HUES6 (cell line): ENCODE measurements at regions not wholly inside any gene's neighbourhood (a gene's known extent, or its start where the extent isn't known, plus 50 kb on each side); places are given as distances from the start of the nearest gene placed in this dataset.

ENCODE experiments used
- H3K27ac ChIP-seq: 2 replicates; pipeline ENCODE4 v1.7.0; 2013; ENCODE audit warnings: low read depth, mild to moderate bottlenecking, low read length, inconsistent platforms
- H3K27me3 ChIP-seq: 2 replicates; pipeline ENCODE4 v1.6.1; 2013; ENCODE audit warnings: low read length; ENCODE audit not compliant: control insufficient read depth, insufficient read depth
- H3K36me3 ChIP-seq: 2 replicates; pipeline ENCODE4 v1.6.1; 2013; ENCODE audit warnings: low read length; ENCODE audit not compliant: control insufficient read depth, insufficient read depth
- H3K4me1 ChIP-seq: 2 replicates; pipeline ENCODE4 v1.6.1; 2013; ENCODE audit warnings: low read length; ENCODE audit not compliant: control insufficient read depth, insufficient read depth
- H3K4me3 ChIP-seq: 2 replicates; pipeline ENCODE4 v1.5.1; 2013; ENCODE audit warnings: low read depth, low read length
- H3K9ac ChIP-seq: one replicate; pipeline ENCODE4 v1.6.1; 2013; ENCODE audit warnings: mild to moderate bottlenecking, low read length
- H3K9me3 ChIP-seq: 2 replicates; pipeline ENCODE4 v1.6.1; 2013; ENCODE audit warnings: low read depth, low read length; ENCODE audit not compliant: control insufficient read depth, insufficient read depth

DNA sequence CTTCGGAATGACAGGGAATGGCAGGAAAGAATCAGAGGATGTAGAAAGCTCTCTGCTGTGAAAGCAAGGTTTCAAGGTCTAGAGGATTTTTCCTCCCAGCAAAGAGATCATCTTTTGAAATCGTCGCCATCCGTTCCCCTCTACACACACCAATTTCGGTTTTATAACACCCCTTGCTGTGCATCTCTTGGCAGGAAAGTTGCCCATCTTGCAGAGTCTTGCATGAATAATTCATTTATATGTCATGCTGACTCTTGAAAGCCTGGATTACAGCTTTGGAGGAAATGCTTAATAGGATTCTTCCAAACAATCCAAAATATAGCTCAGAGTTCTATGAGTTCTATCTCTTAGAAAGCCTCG lies 262.7 kb downstream of the CHL1 start:
- no peaks in the 10 kb centered on the region for H3K9me3 ChIP-seq
- H3K4me3 ChIP-seq: no peak overlapping the region
- no peaks in the 10 kb centered on the region for H3K36me3 ChIP-seq
- no peak overlapping the region for H3K27ac ChIP-seq
- no peaks in the 10 kb centered on the region for H3K27me3 ChIP-seq
- peaks cover 11% of the 10 kb centered on the region; the same call in 1 of the 2 replicates for H3K4me1 ChIP-seq
- H3K9ac ChIP-seq: no peak overlapping the region

DNA sequence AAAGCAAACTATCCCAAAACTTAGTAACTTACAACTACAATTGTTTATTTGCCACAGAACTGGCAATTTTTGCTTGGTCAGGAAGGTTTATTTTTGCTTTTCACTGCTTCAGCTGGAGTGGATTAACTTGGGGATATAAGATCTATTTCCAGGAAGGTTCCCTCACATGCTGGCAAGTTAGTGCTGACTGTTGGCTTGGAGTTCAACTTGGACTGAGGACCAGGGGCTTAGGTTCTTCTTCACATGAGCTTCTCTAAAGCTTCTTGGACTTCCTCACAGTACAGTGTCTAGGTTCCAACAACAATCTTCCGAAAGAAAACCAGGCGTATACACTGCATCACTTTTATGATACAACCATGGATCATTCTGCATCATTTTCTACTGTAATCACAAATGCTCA lies 264.4 kb downstream of the CHL1 start:
- peaks cover 11% of the 10 kb centered on the region; the same call in 1 of the 2 replicates for H3K4me1 ChIP-seq

DNA sequence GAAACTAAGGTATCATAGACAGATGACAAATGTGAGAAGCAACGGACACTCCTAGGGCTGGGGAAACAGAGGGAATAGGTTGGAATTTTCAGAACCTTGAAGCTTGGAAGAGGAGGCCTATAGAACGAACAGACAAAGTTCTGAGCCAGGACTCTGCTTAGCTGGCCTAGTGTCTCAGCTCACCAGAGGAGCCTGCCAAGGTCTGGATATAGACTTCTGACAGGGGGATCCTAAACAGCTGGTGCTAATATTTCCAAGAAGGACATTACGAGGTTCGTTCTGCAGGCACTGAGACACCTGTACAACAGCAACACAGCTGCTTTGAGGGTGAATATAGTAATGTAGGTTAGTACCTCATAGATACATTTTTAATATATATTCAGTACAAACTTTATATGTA lies 266.3 kb downstream of the CHL1 start:
- Histone ChIP-seq H3K9ac (no peak overlapping the region), H3K4me3 (no peak overlapping the region), H3K36me3 (no peaks in the 10 kb centered on the region), H3K27me3 (no peaks in the 10 kb centered on the region), H3K27ac (no peak overlapping the region), H3K9me3 (no peaks in the 10 kb centered on the region), H3K4me1 (peaks cover 11% of the 10 kb centered on the region; the same call in 1 of the 2 replicates)

More for the DNA sequence above, 264.4 kb downstream of the CHL1 start:
- Histone ChIP-seq H3K4me3 (no peak overlapping the region), H3K36me3 (no peaks in the 10 kb centered on the region), H3K27ac (no peak overlapping the region), H3K9me3 (no peaks in the 10 kb centered on the region), H3K27me3 (no peaks in the 10 kb centered on the region), H3K9ac (no peak overlapping the region)

DNA sequence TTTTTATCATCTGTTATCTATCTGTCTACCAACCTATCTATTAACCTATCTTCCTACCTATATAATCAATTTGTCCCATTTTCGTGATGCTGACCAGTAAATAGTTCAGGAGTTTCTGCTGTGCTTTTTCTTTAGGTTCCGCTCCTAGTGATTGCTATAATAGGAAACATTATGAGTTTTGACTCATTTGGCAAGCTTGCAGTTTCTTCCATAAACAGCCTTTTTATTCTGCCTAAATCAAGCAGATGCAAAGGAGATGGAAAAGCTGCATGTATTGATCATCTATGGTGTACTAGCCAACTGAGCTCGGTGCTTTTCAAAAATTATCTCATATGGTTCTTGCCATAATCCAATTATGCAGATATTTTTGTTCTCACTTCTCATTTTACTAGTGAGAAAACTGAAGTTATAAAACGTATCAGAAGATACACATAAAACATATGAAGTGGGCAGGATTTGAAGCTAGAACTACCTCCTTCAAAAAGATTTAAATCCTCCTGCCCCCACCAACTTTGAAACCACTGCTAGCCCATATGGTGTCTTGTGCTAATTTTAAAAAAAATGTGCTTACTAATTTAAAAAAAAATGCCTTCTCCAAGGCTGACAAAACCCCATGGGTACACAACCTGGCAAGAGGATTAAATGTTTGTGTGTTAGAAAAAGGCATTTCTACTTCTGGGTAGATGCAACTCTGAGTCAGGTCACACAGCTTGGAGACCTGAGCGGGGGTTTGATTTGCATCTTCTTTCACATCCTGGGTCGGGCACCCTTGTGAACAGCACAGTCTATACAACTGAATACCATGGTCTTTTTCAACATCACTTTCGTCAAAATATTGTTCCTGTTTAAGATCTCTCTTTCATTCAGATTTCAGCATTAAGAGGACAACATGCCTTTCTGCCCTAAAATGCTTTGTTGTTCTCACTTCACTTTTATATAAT lies 267.0 kb downstream of the CHL1 start:
- no peak overlapping the region for H3K4me3 ChIP-seq
- H3K9me3 ChIP-seq: no peaks in the 10 kb centered on the region
- H3K36me3 ChIP-seq: no peaks in the 10 kb centered on the region
- no peaks in the 10 kb centered on the region for H3K27me3 ChIP-seq
- H3K9ac ChIP-seq: no peak overlapping the region
- H3K4me1 ChIP-seq: peaks cover 11% of the 10 kb centered on the region; the same call in 1 of the 2 replicates
- no peak overlapping the region for H3K27ac ChIP-seq

DNA sequence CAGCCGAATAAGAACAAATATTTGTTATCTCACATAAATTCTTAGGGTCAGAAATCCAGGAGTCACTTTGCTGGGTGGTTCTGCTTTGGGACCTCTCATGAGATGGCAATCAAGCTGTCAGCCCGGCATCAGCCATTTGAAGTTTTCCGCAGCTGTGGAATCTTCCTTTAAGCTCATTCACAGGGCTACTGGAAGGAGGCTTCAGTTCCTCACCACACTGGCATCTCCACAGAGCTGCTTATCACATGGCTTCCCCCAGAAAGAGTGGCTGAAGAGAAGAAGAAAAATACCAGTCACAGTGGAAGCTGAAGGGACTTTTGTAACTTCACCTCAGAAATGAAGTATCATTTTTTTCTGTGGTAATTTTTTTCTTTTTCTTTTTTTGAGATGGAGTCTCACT lies 267.7 kb downstream of the CHL1 start:
- H3K27me3 ChIP-seq: no peaks in the 10 kb centered on the region
- no peaks in the 10 kb centered on the region for H3K36me3 ChIP-seq
- H3K27ac ChIP-seq: no peak overlapping the region
- peaks cover 4% of the 10 kb centered on the region; the same call in 1 of the 2 replicates for H3K4me1 ChIP-seq
- H3K4me3 ChIP-seq: no peak overlapping the region
- no peaks in the 10 kb centered on the region for H3K9me3 ChIP-seq
- no peak overlapping the region for H3K9ac ChIP-seq

DNA sequence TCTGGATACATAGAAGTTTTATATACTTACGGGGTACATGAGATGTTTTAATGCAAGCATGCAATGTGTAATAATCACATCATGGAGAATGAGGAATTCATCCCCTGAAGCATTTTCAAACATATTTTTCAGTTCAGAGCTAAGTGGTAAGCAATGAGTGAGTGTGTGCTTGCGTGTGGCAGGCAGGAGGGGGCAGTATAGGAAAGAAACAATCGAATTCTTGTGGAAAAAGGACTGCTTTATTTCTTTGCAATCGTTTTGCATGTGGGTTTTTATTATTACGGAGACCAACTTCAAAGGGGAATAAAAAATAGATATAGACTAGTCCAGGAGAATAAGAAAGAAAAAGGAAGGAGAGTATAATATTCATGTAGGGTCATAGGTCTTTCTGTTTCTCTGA lies 271.6 kb downstream of the CHL1 start:
- Histone ChIP-seq H3K9ac (no peak overlapping the region), H3K27ac (no peak overlapping the region), H3K4me1 (no peaks in the 10 kb centered on the region), H3K36me3 (no peaks in the 10 kb centered on the region), H3K9me3 (peaks cover 13% of the 10 kb centered on the region), H3K4me3 (no peak overlapping the region), H3K27me3 (no peaks in the 10 kb centered on the region)

DNA sequence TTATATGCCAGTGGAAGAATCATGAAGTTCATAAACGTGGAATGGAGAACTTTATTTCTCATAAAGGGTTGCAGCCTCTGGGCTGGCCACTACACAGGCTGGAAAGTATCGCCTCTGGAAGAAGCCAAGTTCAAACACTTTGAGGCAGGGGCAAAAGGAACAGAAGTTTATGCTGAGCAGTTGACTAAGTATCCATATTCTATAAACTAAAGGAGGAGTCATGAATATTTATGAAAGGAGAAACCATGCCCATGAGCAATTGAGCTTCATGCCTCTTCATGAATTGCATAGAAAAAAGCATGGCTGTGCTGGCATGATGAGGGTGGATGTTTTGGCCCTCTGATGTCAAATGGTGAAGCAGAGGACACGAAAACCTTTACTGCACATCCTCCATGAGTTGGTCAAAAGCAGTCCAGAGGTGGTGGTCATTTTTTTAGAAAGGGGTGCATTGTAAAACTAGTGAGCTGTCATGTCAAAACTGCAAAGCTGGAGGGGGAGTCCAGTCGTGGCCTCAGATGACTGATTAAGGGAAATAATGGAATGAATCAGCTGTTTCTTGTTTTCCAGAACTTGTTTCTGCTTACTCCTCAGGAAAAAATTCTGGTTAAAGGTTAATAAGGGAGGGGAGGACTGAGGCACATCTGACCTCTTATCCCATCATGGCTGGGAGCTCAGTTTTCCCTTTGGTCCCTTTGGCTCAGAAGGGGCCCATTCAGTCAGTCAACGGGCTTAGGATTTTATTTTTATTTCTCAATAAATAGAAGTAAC lies 276.7 kb downstream of the CHL1 start:
- Histone ChIP-seq H3K9me3 (peaks cover 15% of the 10 kb centered on the region), H3K4me1 (no peaks in the 10 kb centered on the region), H3K27ac (no peak overlapping the region)

DNA sequence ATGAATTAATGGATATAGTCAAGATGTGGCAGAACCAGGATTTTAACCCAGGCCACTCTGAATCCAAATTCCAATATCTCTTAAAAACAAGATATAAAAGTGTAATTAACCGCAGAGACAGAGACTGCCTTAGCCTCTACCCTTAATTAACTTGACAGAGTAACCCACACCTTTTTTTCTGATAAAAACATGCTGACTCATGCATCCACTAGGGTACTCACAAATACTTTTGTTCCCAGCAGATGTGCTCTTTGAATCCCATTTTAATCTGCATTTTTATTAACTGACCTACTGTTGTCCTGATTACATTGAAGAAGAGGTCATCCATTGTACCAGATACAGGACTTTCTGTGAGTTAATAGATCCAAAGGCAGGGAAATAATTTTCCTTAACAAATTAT lies 278.3 kb downstream of the CHL1 start:
- no peak overlapping the region for H3K27ac ChIP-seq
- no peaks in the 10 kb centered on the region for H3K27me3 ChIP-seq
- H3K9me3 ChIP-seq: peaks cover 15% of the 10 kb centered on the region
- H3K36me3 ChIP-seq: no peaks in the 10 kb centered on the region
- H3K4me3 ChIP-seq: no peak overlapping the region
- no peaks in the 10 kb centered on the region for H3K4me1 ChIP-seq
- no peak overlapping the region for H3K9ac ChIP-seq

More for the DNA sequence above, 276.7 kb downstream of the CHL1 start:
- H3K9ac ChIP-seq: no peak overlapping the region
- H3K4me3 ChIP-seq: no peak overlapping the region
- H3K27me3 ChIP-seq: no peaks in the 10 kb centered on the region
- H3K36me3 ChIP-seq: no peaks in the 10 kb centered on the region

DNA sequence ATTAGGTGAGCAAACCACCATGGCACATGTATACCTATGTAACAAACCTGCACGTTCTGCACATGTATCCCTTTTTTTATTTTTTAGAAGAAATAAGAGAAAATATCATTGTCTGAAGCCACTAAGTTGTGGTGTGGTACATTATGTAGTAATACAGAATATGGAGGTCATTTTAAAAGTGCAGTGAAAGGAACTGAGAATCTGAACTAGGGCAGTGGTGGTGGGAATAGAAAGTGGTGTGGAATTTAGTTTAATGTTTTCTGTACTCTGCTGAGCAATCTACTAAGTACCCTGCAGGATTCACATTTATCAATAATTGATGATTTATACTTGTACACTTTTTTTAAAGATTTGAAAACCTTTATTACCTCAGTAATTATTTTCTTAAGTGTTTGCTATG lies 283.5 kb downstream of the CHL1 start:
- Histone ChIP-seq H3K4me1 (no peaks in the 10 kb centered on the region), H3K4me3 (no peak overlapping the region), H3K9ac (no peak overlapping the region), H3K27ac (no peak overlapping the region), H3K36me3 (no peaks in the 10 kb centered on the region), H3K9me3 (0 out of 2 replicates have a peak, but pooled peaks cover 2% of the 10 kb centered on the region), H3K27me3 (no peaks in the 10 kb centered on the region)

DNA sequence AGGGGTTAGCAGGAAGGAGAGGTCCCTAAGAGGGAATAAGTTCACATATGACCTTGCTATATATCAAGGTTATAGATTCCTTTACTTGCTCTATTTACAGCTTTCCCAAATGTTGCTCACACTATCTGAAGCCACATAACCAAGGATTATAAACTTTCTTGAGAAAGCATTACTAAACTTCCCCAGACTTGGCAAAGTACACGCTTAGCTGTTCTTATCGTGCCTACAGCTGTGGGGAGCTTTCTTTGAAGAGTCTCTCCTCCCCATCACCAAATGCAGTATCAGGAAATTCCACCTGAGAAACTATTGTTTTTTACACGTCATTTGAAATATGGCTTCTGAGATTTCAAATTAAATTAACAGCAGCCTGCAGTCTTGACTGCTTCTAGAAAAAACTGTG lies 284.5 kb downstream of the CHL1 start:
- Histone ChIP-seq H3K27me3 (no peaks in the 10 kb centered on the region), H3K9ac (no peak overlapping the region), H3K27ac (no peak overlapping the region), H3K4me3 (no peak overlapping the region), H3K4me1 (peaks cover under 1% of the 10 kb centered on the region; the same call in 1 of the 2 replicates), H3K36me3 (no peaks in the 10 kb centered on the region), H3K9me3 (0 out of 2 replicates have a peak, but pooled peaks cover 2% of the 10 kb centered on the region)

DNA sequence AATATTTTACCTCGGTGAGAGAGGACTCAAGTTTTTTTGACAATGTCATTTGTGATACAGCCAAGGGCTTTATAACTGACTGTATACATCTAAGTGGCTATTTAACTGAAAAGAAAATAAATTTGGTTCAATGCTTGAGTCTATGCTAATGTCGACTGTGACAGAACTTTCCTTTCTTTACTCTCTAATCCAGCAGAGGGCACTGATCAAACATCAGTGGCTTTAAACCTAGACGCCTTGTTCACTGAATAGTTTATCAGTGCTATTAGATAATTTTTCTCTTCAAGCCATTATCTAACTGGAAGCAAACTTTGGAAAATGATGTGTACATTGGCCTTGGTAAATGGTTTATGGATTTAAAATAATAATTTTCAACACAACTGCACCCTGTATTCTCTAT lies 285.1 kb downstream of the CHL1 start:
- Histone ChIP-seq H3K4me1 (peaks cover 6% of the 10 kb centered on the region; the same call in 1 of the 2 replicates), H3K27ac (no peak overlapping the region), H3K9me3 (0 out of 2 replicates have a peak, but pooled peaks cover 2% of the 10 kb centered on the region), H3K4me3 (no peak overlapping the region), H3K27me3 (no peaks in the 10 kb centered on the region), H3K9ac (no peak overlapping the region), H3K36me3 (no peaks in the 10 kb centered on the region)
